HG03095 (cell line): ENCODE measurements at regions not wholly inside any gene's neighbourhood (a gene's known extent, or its start where the extent isn't known, plus 50 kb on each side); places are given as distances from the start of the nearest gene placed in this dataset.

ENCODE experiments used
- ATAC-seq: cut with Tn5 transposase; IDR thresholded peaks from one replicate; pipeline ENCODE4 v1.9.1; 2021; ENCODE audit warnings: moderate library complexity; ENCODE audit not compliant: unreplicated experiment

DNA sequence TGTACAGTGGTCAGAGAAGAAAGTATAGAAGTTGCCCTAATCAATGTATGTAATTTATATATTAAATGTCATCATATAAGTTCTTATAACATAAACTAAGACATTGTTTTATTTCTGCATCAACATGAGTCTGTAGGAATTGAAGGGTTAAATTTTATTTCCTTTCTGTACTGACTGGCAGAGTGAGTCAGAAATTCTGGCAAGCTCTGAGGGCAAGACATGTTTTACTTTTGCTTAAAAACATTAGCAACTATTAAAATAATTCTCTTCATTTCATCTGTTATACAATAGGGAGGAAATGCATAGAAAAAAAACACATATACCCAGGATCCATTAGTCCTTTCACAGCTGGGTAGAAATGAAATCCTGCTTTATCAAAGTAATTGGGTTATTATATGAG is 171.4 kb upstream of the ALCAM start:
- ATAC-seq: no peak

DNA sequence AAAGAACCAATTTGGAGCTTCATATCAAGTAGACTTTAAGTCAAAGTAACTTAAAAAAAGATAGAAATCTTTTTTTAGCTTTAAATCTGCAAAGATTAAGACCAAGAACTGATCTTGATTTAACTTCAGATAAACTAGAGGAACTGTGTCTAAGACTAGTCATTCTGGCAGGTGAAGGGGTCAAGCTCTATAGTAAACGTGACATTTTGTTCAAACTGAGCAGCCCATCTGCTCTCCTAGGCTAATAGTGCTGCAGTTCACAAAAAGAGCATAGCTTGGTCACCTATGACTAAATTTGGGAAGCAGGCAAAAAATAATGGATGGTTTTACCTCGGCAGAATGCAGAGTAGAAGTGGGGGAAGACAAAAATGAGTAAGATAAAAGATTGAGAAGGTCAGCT is 168.8 kb upstream of the ALCAM start:
- ATAC-seq: no peak

DNA sequence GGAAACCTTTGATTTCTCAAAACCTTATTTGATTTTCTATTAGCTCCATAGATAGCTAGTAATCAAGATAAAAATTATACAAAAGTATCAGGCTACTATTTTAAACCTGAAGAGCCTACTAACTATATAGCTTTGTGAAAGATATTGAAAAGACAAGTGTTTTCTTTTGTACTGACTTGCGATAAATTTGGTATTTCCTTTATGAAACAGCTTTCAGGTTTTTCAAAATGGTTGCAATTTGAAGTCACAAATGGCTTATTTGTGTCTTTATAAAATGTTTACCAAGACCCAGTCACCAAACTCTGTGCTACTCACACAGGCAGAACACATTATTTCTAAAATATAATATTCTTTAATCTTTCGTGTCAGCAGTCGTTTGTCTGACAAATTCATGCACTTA is 167.5 kb upstream of the ALCAM start:
- ATAC-seq: no peak

DNA sequence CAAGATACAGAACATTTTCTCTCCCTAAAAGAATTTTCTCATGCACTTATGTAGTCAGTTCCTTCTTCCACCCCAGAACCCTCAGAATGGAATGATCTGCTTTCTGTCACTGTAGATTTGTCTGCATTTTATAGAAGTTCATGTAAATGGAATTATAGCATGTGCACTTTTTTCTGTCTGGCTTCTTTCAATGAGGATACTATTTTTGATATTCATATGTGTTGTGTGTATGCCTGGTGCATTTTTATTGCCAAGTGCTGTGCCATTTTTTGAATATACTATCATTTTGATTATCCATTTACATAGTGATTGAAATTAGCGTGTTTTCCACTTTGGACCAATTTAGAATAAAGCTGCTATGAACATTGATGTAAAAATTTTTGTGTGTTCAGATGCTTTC is 156.6 kb upstream of the ALCAM start:
- no peak for ATAC-seq

DNA sequence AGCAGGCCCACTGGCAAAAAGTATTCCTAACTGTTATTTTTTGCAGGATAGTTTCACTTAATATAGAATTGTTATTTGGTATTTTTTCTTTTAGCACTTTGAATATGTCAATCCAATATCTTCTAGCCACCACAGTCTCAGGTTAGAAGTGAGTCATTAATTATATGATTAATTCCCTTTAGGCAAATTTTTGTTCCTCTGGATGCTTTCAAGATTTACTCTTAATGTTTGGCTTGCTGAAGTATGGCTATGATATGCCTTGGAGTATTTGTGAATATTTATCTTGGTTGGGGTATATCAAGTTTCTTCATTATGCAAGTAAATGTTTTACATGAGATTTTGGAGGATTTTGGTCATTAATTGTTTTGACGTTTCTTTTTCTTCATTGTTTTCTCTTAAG is 152.1 kb upstream of the ALCAM start:
- no peak for ATAC-seq

DNA sequence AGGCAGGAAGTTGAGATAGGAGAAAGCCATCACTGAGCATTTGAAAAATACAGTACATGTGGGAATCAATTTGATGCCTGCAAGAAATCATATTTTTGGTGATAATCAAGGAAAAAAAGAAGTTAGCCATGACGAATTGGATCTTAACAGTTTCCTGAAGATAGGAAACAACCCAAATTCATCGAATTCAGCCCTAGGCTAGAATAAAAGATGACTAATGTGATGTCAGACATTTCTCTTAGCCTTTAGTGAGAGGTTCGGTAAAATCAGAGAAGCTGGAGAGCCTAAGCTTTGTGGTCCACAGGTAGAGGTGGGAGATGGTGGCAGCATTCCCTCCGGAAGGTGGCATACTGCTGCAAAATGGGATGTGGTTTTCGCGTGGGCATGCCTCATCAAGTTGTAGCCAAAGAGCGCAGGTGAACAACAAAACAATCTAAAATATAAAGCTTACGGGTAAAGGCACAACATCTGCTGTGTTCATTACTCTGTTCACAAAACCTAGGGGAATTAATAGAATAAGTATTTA is 144.1 kb upstream of the ALCAM start:
- ATAC-seq: no peak

DNA sequence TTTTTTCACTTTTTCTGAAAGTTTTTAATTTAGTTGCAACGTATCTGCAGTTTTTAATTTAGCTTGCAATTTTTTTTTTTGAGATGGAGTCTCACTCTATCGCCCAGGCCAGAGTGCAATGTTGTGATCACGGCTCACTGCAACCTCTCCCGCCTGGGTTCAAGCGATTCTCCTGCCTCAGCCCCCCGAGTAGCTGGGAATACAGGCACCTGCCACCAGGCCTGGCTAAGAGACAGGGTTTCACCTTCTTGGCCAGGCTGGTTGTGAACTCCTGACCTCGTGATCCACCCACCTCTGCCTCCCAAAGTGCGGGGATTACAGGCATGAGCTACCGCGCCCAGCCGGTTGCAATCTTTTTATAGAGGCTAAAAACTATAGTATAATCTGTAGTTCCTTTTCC is 142.9 kb upstream of the ALCAM start:
- no peak for ATAC-seq

DNA sequence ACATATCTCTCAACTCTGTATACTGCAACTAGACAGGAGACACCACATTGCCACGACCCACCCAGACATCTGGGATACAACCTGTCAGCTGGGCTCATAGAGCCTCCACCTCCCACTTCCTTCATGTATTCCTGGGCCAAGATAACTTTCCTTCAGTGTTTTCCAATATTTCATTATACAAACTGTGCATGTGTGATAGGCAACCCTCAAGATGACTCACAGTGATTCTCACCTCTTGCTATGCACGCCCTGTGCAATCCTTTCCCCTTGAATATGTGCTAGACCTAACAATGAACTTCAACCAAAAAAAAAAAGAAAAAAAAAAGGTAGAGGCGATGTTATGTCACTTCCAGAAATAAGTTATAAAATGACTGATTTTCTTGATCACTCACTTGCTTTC is 138.0 kb upstream of the ALCAM start:
- no peak for ATAC-seq

DNA sequence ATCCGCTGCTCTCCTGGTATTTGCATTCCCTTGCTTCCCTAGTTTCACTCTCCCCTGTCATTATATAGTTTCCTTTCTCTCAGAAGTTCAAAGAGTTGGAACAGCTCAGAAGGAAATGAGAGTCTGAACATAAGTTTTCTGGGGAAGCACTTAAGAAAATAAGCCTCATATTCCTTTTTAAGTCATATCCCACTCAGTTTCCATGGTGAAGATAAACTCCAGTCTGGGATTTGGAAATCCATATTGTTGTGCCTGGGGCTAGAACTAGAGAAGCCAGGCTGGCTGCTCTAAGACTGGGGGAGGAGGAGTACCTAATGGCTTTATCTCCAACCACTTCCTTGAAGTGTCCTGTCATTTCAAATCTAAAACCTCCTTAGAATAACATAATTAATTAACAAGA is 134.2 kb upstream of the ALCAM start:
- no peak for ATAC-seq

DNA sequence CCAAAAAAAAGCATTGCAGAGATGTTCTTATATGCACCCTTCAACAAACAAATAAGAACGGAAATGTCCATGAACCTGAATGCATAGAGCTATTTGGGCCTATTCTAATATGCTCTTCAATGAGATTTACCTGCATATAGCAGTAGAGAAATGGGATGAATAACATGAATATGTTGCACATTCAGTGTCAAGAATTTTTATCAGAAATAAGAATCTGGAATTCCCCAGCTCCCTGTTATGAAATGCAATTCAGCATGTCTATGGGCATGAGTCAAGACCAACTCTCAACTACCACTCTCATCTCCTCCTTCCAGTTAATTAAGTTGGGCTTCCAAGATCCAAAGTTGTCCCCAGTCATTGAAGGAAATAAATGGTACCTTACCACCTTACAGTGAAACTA is 133.7 kb upstream of the ALCAM start:
- ATAC-seq: no peak

DNA sequence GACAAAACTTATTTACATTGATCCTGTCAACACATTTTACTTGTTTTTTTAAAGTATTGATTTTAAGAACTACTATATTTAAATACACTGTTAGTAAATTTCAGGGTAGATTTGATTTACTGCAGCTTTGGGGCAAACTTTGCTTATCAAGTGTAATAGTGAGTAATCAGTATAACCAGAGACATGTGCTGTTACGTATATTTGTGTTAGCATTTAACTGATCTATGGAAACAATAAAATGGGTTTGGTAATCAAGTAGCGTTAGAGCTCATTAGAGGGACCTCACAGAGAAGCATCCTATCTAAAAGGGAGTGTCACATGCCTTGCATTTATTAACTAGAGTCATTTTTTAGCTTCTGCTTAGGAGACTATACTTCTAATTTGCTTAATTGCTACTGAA is 131.5 kb upstream of the ALCAM start:
- ATAC-seq: no peak

DNA sequence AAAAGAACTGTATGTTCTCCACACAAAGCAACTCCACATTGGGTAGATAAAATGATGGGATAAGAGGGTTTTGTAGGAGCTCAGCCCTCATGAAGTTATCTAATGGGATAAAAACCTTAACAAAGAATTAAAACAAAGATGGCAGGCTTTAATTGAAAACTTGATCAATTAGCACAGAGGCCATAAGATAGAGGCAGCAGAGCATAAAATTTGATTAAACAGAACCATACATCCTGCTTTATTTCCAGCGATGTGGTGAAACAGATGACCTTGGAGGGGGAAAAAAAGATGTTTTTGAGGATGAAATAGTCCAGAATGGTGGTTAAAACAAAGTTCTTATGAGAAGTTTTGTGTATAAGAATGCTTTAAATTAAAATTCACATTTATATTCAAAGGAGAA is 130.9 kb upstream of the ALCAM start:
- no peak for ATAC-seq

DNA sequence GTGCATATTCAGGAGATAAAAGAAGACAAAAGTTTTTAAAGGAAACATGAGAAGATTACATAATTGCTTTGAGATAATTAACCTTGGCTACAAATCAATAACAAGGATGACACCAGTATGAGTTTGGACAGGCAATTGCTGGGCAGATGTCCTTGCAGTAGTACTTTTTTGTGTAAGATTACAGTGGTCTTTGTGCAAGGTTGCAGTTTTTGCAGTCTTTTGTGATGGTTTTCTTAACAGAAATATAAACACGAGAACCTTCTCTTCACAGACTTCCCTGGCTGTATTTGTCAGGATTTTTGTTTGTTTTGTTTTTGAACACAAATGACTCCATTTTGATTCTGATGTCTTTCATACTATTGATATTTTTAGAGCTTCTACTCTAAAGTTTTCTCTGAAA is 128.3 kb upstream of the ALCAM start:
- ATAC-seq: no peak

DNA sequence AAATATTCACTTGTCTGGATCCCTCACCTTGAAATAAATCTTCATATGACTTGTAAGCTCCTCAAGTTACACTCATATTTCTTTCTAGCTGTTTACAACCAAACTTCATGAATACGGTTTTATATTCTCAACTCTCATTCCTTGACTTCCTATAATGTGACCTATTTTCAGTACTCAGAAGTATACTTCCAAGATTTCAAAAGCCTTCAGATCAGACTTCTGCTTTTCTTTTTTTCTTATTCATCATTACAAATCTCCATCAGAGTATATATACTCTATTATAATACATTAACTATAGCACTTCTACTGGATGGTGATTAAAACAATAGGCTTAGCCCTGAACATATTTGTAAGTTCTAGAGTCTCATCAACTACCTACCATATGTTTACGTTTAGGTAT is 123.6 kb upstream of the ALCAM start:
- ATAC-seq: no peak

DNA sequence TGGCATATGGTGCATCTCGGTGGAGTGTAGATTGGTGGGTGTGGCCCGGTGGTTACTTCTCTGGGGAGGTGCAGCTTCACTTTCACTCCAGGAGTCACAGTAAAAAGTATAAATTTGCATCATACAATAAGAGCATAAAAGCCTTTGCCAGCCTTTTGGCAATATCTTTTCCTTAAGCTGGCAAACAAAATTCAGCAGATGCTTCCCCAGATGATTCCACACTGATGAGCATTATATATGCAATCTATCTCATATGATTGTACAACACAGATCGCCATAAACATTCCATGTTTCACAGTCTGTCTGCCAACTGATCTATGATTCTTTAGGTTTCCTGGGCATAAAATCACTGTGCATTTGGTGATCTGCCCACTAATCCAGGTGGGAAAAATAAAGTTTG is 120.2 kb upstream of the ALCAM start:
- no peak for ATAC-seq

DNA sequence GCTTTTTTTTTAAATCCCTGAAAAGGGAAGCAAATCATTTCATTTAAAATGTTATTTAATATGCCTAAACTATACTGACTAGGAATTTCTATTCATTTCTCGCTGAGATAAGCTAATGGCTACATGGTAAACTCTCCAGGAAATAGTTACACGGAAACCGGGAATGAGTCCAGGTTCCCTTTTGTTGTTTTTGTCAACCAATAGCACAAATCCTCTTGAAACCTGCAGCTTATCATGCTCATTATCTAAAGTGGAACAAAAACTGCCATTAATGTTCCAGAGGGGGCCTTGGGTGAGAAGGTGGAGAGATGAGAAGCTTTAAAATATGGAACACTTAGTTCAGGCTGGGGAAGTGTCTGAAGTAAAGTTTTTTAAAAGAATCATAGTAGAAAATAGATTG is 113.5 kb upstream of the ALCAM start:
- no peak for ATAC-seq

DNA sequence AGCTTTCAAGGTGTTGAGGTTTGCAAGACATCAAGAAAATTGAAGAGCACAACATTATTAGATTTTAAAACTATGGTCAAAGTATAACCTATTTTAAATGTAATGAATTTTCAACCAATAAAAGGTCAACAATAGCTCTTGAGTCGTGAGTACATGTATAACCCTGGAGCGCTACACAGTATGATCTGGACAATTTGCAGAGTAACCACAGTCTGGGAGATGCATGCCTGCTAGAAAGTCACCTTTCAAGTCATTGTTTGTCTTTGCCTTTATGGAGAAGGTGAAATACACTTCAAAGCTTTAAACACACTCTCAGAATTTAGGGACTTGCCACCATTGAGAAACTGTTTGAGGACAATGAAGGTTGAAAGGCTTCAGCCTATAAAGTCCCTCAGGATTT is 112.6 kb upstream of the ALCAM start:
- ATAC-seq: no peak

DNA sequence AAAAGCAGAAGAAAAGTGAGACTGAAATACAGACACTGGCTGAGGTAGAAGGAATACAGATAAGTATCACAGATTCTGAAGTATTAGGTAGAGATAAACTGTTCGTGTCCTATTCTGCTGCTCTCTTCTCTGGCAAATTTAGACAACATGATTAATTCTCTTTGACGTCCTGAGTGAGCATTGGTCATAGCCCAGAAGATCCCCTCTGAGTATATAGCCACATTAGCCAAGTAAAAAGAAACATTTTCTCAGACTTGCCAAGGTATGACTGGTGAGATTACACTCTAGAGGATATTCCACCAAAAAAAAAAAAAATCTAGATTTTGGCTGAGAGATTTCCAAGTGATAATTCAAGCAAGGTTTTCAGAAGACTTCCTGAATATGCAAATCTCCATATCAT is 111.4 kb upstream of the ALCAM start:
- ATAC-seq: no peak

DNA sequence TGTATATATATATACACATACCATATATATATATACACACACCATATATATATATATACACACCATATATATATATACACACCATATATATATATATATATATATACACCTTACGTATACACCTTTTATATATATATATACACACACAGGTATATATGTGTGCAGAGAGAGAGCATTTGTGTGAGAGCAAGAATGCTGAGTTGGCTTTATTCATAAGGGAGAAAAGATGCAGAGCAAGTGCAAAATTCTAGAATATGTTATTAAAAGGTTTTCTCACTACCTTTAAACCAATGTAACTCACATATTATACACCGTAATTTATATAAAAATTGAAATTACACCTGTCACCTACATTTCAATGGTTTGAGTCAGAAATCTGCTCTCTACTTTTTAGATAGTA is 107.2 kb upstream of the ALCAM start:
- no peak for ATAC-seq

DNA sequence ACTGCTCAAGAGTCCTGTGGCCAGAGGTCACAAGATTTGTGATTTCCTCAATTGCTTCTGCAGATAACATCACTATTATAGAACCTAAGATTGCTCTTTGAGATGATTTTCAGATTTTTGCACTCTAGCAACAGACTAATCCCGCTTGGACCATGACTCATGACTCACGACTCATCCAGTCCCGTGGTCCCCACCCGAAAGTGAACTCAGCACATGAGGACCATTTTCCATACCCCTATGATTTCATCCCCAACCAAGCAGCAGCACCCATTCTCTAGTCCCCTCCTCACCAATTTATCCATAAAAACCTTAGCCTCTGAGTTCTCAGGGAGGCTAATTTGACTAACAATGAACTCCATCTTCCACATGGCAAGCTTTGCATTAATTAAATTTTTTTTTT is 106.3 kb upstream of the ALCAM start:
- no peak for ATAC-seq

DNA sequence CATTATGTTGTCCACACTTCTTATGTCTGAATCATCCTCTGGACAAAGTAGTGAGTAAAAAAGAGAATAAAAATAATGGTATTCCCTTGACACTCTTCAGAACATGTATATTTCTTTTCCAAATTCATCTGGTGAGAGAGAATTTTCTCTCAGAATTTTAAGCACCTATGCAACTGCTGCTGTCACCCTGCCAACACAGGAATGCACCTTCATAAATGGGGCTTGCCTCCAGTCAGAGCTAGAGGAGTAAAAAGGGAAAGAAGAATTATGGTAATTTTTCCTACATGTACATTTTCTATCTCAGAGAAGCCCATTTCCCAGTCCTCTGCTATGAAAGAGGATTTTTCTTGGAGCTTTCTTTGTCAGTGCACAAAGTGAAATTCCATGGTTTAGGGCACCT is 92.2 kb upstream of the ALCAM start:
- ATAC-seq: no peak

DNA sequence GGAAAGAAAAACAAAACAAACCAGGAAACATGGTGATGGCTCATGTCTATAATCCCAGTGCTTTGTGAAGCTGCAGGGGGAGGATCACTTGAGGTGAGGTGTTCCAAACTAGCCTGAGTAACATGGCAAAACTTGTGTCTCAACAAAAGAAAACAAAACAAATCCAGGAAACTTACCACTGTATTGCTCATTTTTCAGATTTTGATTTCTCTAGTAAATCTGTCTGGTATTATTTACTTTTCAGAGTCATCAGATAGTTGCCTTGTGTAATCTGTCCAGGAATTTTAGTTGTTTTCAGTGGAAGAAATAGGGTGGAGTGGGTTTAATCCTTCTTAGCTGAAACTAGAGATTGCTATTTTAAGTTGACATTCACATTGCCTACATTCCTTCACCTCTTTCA is 91.8 kb upstream of the ALCAM start:
- no peak for ATAC-seq

DNA sequence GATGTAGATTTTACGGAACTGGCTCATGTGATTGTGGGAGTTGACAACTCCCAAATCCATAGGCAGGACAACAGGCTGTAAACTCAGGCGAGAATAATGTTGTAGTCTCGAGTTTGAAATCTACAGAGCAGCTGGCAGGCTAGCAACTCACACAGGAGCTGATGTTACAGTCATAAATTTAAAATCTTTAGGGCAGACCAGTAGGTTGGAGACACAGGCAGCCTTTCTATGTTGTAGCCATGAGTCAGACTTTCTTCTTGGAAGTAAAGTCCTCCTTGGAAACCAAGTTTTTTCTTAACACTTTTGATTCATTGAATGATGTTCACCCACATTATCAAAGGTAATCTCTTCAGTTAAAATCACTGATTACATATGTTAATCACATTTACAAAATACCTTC is 89.1 kb upstream of the ALCAM start:
- no peak for ATAC-seq

DNA sequence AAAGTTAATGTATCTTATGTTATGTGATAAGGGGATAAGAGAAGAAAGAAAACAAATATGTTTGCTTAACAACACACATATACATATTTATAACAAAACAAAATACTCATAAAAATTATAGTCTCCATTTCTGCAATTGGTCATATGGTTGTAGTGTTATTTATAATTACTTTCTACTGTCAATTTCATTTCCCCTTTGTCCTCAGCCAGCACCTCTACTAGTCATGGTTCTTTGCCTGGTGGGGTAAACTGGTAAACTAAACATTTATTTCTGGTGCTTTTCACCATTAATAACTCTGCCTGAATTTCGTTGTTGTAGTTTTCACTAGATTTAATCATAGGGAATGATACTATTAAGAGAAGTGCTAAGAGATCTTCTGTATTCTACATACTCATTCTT is 88.0 kb upstream of the ALCAM start:
- no peak for ATAC-seq
